HL-60 (cell line): ENCODE measurements at regions not wholly inside any gene's neighbourhood (a gene's known extent, or its start where the extent isn't known, plus 50 kb on each side); places are given as distances from the start of the nearest gene placed in this dataset.
"Not testable (repeated sequence)": the region's sequence is repeated elsewhere in the genome, so short reads cannot be mapped to it uniquely, and the experiment has no call there.

Source experiments
- DNase-seq, 2 experiments: peaks; one replicate each; pipeline ENCODE4 v3.0.0-alpha.2; 2010 to 2020; ENCODE audit warnings: low read depth in 1 of 2, low spot score in 1 of 2
- H3K27ac ChIP-seq: fragments of 250-450 bp; sonication (Bioruptor Pico); replicated peaks from 2 replicates; pipeline ENCODE4 v1.5.1; 2020; ENCODE audit warnings: mild to moderate bottlenecking, moderate library complexity
- H3K27me3 ChIP-seq: fragments of 250-450 bp; sonication (Bioruptor Pico); 2 replicates; pipeline ENCODE4 v1.5.1; 2021; ENCODE audit warnings: mild to moderate bottlenecking, moderate library complexity; ENCODE audit not compliant: insufficient read depth, poor library complexity, severe bottlenecking
- H3K4me3 ChIP-seq: replicated peaks from 2 replicates; pipeline ENCODE4 v1.5.1; 2011; ENCODE audit warnings: mild to moderate bottlenecking, control low read depth, low read length; ENCODE audit not compliant: insufficient read depth
- GABPA ChIP-seq: IDR thresholded peaks from 2 replicates; pipeline ENCODE4 v1.6.1; 2012; ENCODE audit warnings: low read depth
- POLR2AphosphoS5 ChIP-seq: IDR thresholded peaks from 2 replicates; pipeline ENCODE4 v1.6.1; 2012; ENCODE audit warnings: low read depth
- SPI1 ChIP-seq: IDR thresholded peaks from 2 replicates; pipeline ENCODE4 v1.6.1; 2012; ENCODE audit warnings: low read depth, mild to moderate bottlenecking, borderline replicate concordance
- TF ChIP-seq, protein P1 (sequence below): IDR thresholded peaks from one replicate; pipeline ENCODE4 v1.5.1; 2011; ENCODE audit warnings: low read length, control low read depth, inconsistent platforms; ENCODE audit not compliant: insufficient read depth
- TF ChIP-seq, protein P2 (sequence below): IDR thresholded peaks from 2 replicates; pipeline ENCODE4 v1.6.1; 2012; ENCODE audit warnings: low read depth; ENCODE audit not compliant: insufficient replicate concordance

DNA sequence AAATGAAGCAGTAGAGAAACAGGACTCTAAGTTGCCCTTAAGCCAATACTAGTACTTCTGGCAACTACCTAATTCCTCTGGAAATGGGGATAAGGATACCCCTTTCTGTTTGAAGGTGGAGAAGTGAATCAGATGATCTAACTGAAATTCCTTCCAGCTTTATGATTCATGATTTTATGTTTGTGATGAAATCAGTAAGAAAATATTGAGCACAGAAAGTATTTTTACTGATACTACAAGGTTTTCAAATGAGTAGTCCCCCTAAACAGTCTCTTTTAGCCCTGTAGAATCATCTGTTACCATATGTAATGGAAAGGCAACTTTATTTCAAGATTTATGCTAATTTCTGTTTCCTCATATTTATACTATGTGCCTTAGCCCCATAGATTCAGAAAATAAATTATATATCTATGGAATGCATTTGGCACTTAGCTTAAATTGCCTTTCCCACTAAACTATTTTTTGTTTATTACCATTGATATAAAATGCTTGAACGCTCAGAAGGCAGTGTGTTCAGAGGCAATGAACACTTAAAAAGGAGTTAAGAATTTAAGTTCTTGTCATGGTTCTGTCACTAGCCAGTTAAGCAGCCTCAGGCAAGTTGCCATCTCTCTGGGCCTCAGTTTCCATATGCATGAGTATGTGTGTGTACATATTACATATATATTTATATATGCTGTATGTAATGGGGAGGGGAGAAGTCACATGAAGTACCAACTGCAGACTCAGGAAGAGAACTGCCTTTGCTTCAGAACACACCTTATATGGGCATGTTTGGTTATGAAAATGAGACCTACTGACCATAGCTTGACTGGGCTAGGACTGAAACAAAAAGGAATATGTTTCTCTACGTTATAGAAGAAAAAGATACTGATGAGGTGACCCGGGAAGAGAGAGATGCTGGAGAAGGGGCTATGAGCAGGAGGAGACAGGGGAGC lies 97.7 kb downstream of the CDC42EP3 start:
- no peaks in the 10 kb centered on the region for H3K27me3 ChIP-seq
- H3K27ac ChIP-seq = no peak overlapping the region
- no peak for DNase-seq
- TF ChIP-seq GABPA (no peak), SPI1 (no peak), POLR2AphosphoS5 (no peak)
- TF ChIP-seq, protein P1, sequence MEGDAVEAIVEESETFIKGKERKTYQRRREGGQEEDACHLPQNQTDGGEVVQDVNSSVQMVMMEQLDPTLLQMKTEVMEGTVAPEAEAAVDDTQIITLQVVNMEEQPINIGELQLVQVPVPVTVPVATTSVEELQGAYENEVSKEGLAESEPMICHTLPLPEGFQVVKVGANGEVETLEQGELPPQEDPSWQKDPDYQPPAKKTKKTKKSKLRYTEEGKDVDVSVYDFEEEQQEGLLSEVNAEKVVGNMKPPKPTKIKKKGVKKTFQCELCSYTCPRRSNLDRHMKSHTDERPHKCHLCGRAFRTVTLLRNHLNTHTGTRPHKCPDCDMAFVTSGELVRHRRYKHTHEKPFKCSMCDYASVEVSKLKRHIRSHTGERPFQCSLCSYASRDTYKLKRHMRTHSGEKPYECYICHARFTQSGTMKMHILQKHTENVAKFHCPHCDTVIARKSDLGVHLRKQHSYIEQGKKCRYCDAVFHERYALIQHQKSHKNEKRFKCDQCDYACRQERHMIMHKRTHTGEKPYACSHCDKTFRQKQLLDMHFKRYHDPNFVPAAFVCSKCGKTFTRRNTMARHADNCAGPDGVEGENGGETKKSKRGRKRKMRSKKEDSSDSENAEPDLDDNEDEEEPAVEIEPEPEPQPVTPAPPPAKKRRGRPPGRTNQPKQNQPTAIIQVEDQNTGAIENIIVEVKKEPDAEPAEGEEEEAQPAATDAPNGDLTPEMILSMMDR = no peak
- TF ChIP-seq, protein P2, sequence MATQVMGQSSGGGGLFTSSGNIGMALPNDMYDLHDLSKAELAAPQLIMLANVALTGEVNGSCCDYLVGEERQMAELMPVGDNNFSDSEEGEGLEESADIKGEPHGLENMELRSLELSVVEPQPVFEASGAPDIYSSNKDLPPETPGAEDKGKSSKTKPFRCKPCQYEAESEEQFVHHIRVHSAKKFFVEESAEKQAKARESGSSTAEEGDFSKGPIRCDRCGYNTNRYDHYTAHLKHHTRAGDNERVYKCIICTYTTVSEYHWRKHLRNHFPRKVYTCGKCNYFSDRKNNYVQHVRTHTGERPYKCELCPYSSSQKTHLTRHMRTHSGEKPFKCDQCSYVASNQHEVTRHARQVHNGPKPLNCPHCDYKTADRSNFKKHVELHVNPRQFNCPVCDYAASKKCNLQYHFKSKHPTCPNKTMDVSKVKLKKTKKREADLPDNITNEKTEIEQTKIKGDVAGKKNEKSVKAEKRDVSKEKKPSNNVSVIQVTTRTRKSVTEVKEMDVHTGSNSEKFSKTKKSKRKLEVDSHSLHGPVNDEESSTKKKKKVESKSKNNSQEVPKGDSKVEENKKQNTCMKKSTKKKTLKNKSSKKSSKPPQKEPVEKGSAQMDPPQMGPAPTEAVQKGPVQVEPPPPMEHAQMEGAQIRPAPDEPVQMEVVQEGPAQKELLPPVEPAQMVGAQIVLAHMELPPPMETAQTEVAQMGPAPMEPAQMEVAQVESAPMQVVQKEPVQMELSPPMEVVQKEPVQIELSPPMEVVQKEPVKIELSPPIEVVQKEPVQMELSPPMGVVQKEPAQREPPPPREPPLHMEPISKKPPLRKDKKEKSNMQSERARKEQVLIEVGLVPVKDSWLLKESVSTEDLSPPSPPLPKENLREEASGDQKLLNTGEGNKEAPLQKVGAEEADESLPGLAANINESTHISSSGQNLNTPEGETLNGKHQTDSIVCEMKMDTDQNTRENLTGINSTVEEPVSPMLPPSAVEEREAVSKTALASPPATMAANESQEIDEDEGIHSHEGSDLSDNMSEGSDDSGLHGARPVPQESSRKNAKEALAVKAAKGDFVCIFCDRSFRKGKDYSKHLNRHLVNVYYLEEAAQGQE = no peak
- H3K4me3 ChIP-seq = no peak overlapping the region

DNA sequence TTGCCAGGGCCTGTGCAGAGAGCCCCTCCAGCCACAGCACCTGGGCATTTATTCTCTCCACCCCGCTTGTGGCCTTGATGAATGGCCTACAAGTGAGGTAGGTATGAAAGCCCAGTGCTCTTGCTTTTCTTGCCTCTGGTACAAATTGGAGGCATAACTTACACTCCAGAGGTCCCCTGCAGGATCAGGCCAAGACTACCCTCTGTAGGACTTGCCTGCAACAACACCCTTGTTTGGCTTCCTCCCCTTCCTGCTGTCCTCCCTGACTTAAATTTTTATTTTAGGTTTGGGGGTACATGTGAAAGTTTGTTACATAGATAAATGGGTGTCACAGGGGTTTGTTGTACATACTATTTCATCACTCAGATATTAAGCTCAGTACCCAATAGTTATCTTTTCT lies 95.7 kb downstream of the CDC42EP3 start:
- peak in 1 of 2 experiments; percentile 3 for DNase-seq
- TF ChIP-seq GABPA (no peak), POLR2AphosphoS5 (no peak), SPI1 (no peak)
- TF ChIP-seq, protein P1 = no peak
- TF ChIP-seq, protein P2 = no peak
- Histone ChIP-seq H3K27me3 (no peaks in the 10 kb centered on the region), H3K27ac (no peak overlapping the region), H3K4me3 (no peak overlapping the region)

DNA sequence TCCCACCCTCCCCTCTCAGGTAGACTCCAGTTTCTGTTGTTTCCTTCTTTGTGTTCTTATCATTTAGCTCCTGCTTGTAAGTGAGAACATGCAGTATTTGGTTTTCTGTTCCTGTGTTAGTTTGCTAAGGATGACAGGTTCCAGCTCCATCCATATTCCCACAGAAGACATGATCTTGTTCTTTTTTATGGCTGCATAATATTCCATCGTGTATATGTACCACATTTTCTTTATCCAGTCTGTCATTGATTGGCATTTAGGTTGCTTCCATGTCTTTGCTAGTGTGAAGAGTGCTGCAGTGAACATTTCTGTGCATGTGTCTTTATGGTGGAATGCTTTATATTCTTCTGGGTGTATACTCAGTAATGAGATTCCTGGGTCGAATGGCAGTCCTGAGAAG lies 95.2 kb downstream of the CDC42EP3 start:
- not testable (repeated sequence) for H3K27me3 ChIP-seq, H3K4me3 ChIP-seq, DNase-seq, H3K27ac ChIP-seq

DNA sequence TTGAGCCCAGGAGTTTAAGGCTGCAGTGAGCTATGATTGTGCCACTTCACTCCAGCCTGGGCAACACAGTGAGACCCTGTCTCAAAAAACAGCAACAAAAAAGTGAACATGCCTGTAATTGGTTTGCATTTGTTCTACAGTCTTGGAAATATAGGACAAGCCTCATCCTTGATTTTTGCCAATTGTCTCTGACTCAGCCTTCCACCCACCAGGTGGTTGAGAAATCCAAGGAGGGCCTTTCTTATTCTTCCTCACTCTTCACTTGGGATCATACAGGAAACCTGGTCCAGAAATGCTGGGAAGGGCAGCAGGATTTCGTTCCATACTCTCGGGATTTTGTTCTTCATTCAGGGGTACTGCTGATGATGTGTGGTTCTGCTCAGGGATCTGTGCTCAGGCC lies 94.6 kb downstream of the CDC42EP3 start:
- Histone ChIP-seq H3K27me3 (no peaks in the 10 kb centered on the region), H3K27ac (no peak overlapping the region), H3K4me3 (no peak overlapping the region)
- TF ChIP-seq SPI1 = no peak
- no peak for TF ChIP-seq POLR2AphosphoS5
- no peak for TF ChIP-seq GABPA
- TF ChIP-seq, protein P2 = no peak
- TF ChIP-seq, protein P1 = no peak
- DNase-seq = no peak
